ENCODE measurements at regions not wholly inside any gene's neighbourhood (a gene's known extent, or its start where the extent isn't known, plus 50 kb on each side); places are given as distances from the start of the nearest gene placed in this dataset.
"Not testable (repeated sequence)": the region's sequence is repeated elsewhere in the genome, so short reads cannot be mapped to it uniquely, and the experiment has no call there.

DNA sequence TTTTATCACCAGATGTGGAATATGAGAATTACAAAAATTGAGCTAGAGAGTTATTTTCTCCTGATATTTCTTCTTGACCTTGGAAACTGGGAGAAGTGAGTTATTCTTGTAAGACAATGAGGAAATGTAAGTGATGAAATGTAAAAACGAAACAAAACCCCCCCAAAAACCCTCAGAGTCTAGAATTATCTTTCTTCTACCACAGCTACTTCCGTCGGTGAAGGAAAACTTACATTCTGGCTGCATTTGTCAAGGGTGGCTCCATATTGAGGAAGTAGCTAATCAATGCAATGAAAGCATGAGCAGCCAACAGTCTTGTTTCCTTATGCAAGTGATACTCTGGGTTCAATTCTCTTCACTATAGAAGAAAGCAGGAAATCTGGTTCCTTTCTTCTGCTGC lies 661.7 kb upstream of the CITED2 start:
- DNase-seq (ENCODE audit: low read depth): no peak

DNA sequence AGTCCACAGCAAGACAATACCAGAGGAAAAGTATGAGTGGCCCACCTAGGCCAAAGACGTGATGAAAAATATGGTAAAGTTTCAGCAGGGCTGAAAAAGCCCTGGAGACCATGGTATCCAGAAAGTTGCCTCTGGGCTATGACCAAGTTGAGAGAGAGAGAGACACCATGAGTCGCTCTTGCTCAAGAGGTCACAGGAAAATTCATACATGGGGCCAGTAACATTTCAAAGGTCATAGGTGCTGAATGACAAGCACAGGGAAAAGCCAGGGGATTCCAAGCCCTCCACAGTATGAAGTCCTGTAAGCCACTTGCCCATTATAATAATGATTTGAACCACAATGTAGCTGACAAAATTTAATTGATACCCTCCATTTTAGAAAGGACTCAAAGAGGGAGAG lies 657.7 kb upstream of the CITED2 start:
- DNase-seq (ENCODE audit: low read depth): no peak

DNA sequence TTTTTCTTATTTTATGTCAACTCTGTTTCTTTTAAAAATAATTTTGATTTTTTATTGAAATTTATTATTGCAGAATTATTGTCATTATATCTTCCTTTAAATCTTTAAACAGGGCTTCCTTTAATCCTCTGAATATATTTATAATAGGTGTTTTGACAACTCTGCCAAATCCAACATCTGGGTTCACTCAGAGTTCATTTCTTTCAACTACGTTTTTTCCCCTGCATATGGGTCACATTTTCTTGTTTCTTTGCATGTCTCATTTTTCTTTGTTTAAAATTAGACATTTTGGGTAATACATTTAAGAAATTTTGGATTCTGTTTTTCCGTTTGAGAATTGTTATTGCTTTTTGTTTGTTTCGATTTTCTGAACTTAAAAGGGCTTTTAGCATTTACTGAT lies 655.1 kb upstream of the CITED2 start:
- DNase-seq (ENCODE audit: low read depth): no peak

DNA sequence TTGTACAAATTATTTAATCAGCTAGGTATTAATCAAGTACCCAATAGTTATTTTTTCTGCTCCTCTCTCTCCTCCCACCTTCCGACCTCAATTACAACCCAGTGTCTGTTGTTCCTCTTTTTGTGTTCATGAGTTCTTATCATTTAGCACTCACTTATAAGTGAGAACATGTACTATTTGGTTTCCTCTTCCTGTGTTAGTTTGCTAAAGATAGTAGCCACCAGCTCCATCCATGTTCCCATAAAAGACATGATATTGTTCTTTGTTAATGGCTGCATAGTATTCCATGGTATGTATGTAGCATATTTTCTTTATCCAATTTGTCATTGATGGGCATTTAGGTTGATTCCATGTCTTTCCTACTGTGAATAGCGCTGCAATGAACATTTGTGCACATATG lies 652.8 kb upstream of the CITED2 start:
- no peak for DNase-seq (ENCODE audit: low read depth)

DNA sequence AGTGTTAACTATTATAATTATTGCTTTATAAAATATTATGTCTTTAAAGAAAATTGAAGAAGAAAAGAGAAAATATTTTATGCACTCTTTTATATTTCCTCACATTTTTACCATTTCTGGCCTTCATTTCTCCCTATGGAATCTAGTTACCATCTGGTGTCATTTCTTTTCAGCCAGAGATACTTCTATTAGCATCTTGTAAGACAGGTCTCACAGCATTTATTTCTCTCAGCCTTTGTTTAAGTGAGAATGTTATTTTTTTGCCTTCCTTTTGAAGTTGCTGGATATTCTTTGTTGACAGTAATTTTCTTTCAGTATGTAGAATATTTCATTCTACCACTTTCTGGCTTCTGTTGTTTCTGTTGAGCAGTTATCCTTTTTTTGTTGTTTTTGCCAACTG lies 652.1 kb upstream of the CITED2 start:
- DNase-seq (ENCODE audit: low read depth): no peak

DNA sequence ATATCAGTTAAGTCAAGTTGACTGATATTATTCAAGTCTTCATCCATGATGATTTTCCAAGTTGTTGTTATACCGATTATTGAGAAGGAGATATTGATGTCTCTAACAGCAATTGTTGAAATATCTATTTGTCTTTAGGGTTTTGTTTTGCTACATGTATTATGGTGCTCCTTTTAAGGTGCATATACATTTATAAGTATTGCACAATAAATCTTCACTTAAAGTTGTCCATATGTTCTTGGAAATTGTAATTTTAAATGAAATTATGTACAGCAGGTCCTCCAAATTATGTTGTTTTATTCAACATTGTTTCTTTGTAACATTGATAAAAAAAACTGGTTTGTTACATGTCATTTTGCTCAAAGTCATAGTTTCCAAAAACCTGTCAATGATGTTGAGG lies 650.7 kb upstream of the CITED2 start:
- no peak for DNase-seq (ENCODE audit: low read depth)

DNA sequence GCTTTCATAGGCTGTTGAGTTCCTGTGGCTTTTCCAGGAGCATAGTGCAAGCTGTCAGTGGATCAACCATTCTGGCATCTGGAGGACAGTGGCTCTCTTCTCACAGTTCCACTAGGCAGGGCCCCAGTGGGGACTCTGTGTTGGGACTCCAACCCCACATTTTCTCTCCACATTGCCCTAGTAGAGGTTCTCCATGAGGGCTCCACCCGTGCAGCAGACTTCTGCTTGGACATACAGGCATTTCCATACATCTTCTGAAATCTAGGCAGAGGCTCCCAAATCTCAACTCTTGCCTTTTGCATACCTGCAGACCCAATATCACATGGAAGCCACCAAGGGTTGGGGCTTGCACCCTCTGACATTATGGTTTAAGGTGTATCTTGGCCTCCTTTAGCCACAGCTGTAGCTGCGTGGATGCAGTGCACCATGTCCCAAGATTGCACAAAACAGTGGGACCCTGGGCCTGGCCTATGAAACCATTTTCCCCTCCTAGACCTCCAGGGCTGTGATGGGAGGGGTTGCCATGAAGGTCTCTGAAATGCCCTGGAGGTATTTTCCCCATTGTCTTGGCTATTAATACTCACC lies 645.9 kb upstream of the CITED2 start:
- DNase-seq (ENCODE audit: low read depth): no peak

DNA sequence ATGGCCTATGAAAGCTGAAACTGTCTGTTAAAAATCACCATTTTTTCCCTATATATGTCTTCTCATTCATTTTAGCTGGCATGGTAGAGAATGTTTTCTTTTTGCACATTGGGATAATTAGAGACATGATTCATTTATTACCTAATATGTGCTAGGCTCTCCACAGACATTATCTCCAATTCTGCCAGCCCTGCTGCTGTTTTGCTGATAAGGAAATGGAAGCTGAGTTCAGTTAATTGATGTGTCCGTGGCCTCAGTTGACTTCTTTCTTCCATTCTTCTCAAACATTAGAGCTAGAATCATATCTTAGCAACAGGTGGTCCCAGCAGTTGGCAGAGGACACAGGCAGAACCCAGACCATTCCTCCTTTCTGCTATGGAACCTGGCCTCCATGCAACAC lies 644.1 kb upstream of the CITED2 start:
- DNase-seq (ENCODE audit: low read depth): no peak

DNA sequence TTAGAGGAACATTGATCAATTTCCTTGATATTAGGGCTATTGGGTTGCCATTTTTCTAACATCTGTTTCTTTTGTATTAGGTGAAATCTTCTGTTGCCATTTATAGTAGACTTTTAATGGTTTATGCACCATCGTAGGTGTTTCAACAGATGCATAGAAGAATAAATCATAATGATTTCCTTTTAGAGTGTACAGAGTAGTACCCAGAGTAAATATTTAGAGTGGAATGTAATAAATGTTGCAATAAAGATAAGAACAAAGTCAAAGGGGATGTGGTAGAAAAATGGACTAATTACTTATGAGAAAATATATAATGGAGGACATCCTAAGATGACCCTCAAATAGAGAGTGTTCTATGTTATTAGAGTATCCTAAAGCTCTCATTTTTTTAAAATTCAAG lies 643.0 kb upstream of the CITED2 start:
- no peak for DNase-seq (ENCODE audit: low read depth)

DNA sequence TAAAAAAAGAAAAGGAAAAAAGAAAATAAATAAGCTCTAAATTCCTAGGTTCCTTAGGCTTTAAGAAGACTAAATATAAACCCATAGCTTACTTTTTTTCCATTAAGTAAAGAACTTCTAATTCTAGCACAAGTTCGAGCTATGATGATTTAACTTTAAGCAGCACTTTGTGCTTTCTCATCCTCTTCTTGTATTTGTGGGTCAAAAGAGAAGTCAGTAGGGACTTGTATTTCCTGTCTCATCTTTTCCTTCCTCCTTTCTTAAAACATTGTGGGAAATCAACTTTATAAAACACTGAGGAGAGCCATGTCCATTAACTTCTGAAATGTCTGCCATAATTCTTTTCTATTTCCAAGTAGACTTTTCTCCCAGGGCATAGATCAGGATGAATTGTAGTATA lies 637.7 kb upstream of the CITED2 start:
- no peak for DNase-seq (ENCODE audit: low read depth)

DNA sequence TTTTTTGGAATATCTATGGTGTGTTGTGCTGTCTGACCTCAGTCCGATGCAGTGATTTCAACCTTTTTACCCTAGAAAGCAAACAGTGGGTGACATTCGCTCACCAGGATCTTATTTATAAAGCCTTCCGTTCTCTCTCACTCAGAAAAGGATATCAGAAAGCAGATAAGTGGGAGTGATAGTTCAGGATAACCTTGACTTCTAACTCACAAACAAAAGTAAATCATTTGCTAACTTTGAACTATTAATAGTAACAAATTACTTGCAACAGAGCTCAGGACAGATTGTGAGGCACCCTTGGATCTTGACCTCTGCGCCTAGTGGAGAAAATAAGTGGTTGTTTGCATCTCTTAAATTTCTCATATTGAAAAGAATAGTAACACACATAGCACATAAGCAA lies 637.1 kb upstream of the CITED2 start:
- no peak for DNase-seq (ENCODE audit: low read depth)

DNA sequence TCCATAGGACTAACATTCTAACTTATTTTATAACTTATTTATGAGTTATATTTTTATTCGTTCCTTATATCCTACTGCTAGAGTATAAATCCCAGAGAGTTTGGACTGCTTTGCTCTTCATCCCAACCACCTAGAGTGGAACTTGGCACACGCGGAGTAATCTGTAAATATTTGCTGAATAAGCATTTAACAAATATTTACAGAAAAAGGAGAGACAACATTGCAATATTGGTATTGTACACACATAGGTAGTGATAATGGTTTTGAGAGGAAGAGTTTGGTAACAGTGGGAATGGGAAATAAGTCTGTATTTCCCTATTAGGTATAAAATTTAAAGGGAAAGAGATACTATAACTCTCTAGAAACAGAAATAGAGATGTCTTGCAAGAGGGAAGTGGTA lies 634.8 kb upstream of the CITED2 start:
- no peak for DNase-seq (ENCODE audit: low read depth)

DNA sequence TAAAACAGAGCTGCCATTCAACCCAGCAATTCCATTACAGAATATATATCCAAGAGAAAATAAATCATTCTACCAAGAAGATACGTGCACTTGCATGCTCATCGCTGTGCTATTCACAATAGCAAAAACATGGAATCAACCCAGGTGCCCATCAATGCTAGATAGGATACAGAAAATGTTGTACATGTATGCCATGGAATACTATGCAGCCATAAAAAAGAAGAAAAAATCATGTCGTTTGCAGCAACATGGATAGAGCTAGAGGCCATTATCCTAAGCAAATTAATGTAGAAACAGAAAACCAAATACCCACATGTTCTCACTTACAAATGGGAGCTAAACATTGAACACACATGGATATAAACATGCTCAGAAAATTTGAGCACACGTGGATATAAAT lies 633.1 kb upstream of the CITED2 start:
- no peak for DNase-seq (ENCODE audit: low read depth)

DNA sequence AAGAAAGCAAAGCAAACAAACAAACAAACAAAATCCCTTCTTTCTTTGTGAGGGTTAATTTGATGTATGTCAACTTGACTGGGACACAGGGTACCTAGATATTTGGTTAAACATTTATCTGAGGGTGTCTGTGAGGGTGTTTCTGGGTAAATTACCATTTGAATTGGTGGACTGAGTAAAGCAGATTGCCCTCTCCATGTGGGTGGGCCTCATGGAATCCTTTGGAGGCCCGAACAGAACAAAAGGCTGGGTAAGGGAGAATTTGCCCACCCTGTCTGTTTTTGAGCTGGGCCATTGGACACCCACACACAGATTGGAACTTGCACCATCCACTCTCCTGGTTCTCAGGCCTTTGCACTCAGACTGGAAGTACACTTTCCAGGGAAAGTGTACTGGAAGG lies 628.8 kb upstream of the CITED2 start:
- DNase-seq (ENCODE audit: low read depth): no peak

DNA sequence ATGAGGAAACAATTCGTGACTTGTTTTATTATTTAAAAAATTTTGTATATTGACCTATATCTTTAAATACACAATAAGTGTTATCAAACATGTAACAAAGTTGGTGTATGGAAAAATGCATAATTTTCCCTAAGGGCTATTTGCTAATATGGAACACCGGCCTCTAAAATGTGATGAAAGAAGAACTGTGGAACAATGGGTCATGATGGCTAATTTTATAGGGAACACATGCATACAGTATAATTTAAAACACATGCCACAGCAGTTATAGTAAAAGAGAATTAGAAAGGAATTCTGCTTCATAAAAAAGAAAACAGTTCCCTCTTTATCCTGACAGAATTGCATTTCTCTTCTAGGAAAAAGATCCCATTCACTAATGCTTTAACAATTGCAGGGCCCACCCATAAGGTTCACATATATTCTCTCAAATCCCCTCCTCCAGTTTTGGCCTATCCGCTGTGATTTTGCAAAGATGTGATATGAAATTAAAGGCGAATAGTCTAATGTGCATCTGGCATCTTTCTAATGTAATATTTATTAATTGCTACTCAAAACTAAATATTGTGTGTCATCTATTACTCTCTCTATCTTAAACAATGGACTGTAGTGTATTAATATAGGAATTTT lies 628.1 kb upstream of the CITED2 start:
- DNase-seq (ENCODE audit: low read depth): no peak

DNA sequence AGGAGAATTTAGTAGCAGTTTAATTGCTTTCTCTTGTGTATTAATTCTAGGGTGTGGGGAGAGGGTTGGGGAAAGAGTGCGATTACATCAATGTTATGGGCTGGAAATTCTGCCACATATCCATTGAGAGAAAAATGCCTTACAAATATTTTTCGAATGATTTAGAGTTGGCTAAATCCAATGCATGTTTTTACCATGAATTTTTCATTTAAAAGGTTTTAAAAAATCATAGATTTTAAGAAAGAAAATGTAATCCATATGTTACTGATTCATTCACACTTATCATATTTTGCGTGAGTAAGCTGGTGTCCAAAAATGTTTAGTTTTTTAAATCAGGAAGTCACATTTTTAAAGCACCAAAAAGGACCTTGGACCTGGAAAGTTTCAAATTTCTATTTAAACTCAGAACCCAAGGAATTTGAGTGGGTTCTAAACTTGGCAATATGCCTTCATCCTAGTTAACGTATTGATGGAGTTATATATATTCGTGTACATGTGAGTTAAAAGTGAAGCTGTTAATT lies 627.4 kb upstream of the CITED2 start:
- DNase-seq (ENCODE audit: low read depth): no peak

DNA sequence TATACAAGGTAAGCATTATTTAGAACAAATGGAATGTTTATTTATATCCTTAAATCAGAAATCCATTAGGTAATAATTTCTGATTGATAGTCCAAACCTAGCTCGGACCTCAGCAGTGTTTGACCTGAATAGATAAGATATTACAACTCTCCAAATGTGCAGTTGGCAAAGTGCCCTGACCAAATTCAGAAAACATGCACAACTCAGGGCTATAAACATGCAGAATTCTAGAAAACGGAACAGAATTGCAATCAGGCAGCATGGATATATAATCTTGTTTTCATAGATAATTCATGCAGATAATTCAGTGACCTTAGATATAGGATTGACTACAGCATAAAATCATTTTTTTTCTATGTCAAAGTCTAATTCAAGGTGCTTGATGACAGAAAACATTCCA lies 626.6 kb upstream of the CITED2 start:
- no peak for DNase-seq (ENCODE audit: low read depth)

DNA sequence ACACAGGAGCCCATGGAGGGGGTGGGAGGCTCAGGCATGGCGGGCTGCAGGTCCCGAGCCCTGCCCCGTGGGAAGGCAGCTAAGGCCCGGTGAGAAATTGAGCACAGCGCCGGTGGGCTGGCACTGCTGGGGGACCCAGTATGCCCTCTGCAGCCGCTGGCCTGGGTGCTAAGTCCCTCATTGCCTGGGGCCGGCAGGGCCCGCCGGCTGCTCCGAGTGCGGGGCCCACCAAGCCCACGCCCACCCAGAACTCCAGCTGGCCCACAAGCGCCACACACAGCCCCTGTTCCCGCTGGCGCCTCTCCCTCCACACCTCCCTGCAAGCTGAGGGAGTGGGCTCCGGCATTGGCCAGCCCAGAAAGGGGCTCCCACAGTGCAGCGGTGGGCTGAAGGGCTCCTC lies 625.2 kb upstream of the CITED2 start:
- DNase-seq (ENCODE audit: low read depth): not testable (repeated sequence)

DNA sequence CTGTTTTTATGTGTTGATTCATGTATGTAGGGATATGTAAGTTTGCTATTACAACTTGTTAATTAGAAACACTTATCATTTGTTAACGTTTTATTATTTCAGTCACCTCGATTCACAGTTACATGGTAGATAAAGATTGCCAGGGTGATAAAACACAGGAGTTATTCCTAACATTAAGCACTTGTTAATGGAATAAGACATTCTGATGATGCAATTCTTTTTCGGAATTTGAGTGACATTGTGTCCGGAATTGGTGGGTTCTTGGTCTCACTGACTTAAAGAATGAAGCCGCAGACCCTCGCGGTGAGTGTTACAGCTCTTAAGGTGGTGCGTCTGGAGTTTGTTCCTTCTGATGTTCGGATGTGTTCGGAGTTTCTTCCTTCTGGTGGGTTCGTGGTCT lies 624.0 kb upstream of the CITED2 start:
- DNase-seq (ENCODE audit: low read depth): not testable (repeated sequence)

DNA sequence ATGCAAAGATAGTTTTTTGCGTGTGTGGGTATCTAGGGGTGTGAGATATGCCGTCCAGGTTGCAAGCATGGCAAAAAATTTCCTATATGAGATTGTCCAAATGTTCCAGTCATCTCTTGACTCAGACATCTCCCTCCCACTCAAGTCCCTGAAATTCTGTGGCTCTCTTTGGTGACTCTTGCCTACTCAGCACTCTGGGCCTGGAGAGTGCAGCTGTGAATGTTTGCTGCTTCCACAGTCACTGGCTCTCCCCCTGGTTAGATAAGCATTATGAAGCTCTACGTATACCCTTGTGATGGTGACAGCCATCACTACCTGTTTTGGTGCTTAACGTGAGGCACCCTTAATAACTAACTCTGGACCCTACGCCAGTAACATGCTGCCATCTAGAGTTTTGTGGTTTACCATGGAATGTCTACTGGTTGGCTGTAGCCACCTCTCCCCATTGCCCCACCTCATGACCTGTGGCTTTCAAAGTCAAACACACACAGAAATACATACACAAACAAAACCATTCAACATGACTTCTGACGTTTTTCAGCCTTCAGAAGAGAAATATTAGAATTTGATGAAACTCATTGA lies 621.9 kb upstream of the CITED2 start:
- DNase-seq (ENCODE audit: low read depth): no peak

DNA sequence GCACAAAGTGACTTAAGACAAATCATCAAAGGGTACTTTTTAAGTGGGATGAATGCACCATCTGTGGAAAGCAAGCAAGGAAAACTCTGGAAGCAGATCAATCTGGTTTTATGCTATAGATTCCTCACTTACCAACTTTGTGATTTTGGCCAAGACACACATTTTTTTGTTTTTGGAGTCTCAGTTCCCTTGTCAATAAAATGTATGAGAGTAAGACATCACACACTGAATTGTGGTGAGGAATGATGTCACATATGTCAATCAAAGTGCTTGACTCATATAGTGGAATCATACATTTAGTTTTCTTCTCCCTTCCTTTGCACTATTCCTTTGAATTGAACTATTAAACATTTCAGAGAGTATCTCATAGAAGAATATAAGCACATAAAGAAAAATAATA lies 620.5 kb upstream of the CITED2 start:
- no peak for DNase-seq (ENCODE audit: low read depth)

DNA sequence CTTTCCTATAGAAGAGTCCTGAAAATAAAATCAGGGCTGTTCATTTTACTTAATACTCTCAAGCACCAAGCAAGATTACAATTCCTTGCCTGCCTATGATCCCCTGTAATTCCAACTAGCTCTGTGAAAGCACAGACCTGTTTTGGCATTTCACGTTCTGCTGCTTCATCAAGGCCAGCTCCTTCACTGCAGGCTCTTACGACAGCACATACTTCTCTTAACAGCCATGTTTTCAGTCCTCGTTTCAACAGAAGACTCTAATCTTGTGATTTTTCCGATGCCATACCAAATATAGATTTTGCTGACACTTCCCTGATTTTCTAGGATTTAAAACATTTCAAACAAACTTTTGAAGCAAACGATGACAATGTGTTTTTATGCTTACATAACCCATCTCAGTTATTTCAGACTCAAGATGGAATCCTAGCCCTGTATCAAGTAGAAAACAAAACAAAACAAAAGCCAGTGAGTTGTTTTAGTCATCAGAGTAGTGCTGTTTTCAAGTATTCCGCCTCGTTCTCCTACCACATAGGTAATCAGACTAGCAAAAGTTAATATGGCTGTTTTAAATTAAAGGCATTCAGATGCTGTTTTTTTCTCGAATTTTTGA lies 616.5 kb upstream of the CITED2 start:
- no peak for DNase-seq (ENCODE audit: low read depth)

DNA sequence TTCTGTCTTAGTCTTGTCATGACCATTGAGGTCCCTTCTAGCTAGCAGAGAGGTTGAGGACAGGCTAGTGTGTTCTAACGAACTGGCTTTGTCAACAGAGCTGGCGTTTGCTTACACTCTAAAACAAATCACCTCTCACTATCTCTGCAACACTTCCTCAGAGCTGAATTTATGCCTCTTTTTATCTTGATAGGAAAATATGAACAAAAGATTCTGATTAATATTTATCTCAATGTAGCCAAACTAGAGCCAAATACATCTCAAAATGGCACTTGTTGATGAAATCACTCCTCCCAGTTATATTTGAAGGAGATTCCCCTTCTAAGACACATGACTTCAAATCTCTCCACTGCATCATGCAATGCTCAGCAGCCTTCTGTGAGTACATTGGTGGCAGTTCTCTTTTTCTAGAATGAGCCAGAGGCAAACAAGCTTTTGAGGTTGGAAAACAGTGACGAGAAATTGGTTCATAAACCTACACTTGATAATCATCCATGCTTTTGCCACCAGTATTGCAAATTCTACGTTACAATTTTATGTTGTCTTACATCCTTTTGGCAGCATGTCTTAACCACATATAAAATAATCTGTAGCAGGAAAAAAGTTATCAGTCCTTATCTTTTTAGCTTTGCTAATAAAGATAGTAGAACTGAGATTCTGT lies 615.7 kb upstream of the CITED2 start:
- no peak for DNase-seq (ENCODE audit: low read depth)
